ENCODE measurements at regions not wholly inside any gene's neighbourhood (a gene's known extent, or its start where the extent isn't known, plus 50 kb on each side); places are given as distances from the start of the nearest gene placed in this dataset.

DNA sequence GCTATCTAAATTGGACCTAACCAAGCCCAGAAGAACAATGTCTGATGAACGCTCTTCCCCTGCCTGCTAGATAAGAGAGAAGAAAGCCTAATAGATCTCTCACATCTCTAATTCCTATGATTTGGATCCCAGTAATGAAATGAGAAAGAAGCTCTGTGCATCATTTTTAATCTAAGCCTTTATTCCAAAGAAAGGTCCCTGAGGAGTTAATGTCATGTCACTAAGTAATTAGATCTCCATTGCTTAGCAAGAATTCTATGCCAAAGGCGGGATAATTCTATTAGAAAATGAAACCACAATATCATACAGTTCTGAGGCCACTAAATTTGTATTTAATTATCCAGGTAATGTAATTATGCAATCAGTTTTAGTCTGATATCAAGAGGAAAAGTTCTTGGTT is 74.2 kb upstream of the TMEM260 start:
- WGBS, 2 donors (ENCODE audit: low coverage in 1 of 2), result 45 to 63% methylated on average over 2 of the region's 2 CpGs
- ATAC-seq, result no peak
- Histone ChIP-seq H3K36me3 (no peaks in the 10 kb centered on the region), H3K9me3 (no peaks in the 10 kb centered on the region), H3K27me3 (peaks cover 10% of the 10 kb centered on the region), H3K4me3 (no peak overlapping the region), H3K27ac (no peak overlapping the region), H3K4me1 (no peaks in the 10 kb centered on the region)
- TF ChIP-seq EP300 (IDR thresholded peaks at IDR 0.05), result no peak
- no peak for TF ChIP-seq POLR2AphosphoS5 (IDR thresholded peaks at IDR 0.05)
- TF ChIP-seq POLR2A (IDR thresholded peaks at IDR 0.05), result no peak
- no peak for TF ChIP-seq CTCF (IDR thresholded peaks at IDR 0.05)

DNA sequence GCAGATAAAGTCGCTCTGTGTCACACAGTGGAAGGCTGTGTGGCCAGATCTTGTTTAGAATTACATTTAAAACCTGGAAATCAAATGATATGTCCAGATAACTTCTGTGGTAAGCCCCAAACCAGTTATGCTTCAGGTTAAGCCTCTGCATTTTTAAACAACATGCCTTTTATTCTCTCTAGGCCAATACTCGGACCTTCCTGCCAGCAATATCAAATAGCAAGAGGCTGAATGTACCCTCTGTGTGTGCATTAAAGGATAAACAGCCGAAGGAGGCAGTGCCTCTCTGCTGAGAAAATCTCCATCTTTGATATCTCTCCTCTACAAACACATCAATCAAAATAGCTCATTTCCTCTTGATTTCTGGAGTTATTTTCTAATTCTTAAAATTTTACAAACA is 67.1 kb upstream of the TMEM260 start:
- H3K4me1 ChIP-seq, result no peaks in the 10 kb centered on the region
- no peak overlapping the region for H3K4me3 ChIP-seq
- 33 to 48% methylated on average over 1 to 2 of the region's 3 CpGs for WGBS, 2 donors (ENCODE audit: low coverage in 1 of 2)
- peaks cover 6% of the 10 kb centered on the region for H3K27me3 ChIP-seq
- ATAC-seq, result no peak
- no peak for TF ChIP-seq EP300 (IDR thresholded peaks at IDR 0.05)
- no peak for TF ChIP-seq POLR2A (IDR thresholded peaks at IDR 0.05)
- TF ChIP-seq CTCF (IDR thresholded peaks at IDR 0.05), result no peak
- TF ChIP-seq POLR2AphosphoS5 (IDR thresholded peaks at IDR 0.05), result no peak
- no peaks in the 10 kb centered on the region for H3K36me3 ChIP-seq
- no peak overlapping the region for H3K27ac ChIP-seq
- H3K9me3 ChIP-seq, result no peaks in the 10 kb centered on the region

DNA sequence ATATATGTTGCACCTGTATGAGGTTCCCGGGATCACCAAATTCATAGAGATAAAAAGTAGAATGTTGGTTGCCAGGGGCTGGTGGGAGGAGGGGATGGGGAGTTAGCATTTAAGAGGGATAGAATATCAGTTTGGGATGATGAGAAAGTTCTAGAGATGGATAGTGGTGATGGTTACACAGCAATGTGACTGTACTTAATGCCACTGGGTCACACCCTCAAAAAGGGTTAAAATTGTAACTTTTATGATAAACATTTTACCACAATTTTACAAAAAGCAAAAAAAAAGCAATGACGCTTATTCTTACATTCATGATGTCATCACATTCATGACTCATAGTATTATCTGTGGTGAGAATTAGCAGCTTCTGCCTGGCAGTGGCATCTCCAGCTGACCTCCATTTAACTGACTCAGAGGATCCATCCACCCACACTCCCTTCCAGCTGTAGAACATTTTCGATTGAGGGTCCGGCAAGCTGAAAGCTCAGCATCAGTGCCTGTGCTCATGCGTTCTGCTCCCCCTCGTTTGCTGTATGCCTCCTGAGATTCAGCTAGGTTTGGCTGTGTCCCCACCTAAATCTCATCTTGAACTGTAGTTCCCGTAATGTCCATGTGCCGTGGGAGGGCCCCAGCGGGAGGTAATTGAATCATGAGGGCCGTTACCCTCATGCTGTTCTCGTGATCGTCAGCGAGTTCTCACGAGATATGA is 64.8 kb upstream of the TMEM260 start:
- Histone ChIP-seq H3K4me3 (no peak overlapping the region), H3K9me3 (no peaks in the 10 kb centered on the region), H3K36me3 (no peaks in the 10 kb centered on the region), H3K4me1 (no peaks in the 10 kb centered on the region), H3K27me3 (peaks cover 12% of the 10 kb centered on the region), H3K27ac (no peak overlapping the region)
- ATAC-seq, result no peak
- TF ChIP-seq EP300 (IDR thresholded peaks at IDR 0.05) (no peak), POLR2AphosphoS5 (IDR thresholded peaks at IDR 0.05) (no peak)
- WGBS, 2 donors (ENCODE audit: low coverage in 1 of 2), result 70 to 76% methylated on average over 5 to 7 of the region's 14 CpGs

DNA sequence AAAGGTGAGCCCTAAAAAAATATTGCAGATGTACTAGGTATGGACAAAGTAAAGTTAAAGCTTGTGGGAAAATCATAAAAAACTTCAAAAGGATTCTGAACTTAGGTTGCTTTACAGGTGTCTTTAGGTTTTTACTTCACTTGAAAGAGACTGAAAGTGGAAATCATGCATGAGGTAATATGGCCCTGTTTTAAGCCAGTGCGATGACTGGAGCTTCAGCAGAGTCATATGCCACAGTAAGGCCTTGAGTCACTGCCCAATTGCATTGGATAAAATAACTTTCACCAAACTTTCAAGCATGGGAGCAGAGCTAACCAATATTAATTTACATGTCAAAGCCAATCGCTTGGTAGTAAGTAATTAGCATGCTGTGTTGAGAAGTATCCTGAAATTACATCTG is 63.9 kb upstream of the TMEM260 start:
- H3K4me1 ChIP-seq, result no peaks in the 10 kb centered on the region
- H3K36me3 ChIP-seq, result no peaks in the 10 kb centered on the region
- WGBS, 2 donors (ENCODE audit: low coverage in 1 of 2), result 69 to 80% methylated on average over 2 of the region's 2 CpGs
- no peak overlapping the region for H3K4me3 ChIP-seq
- peaks cover 12% of the 10 kb centered on the region for H3K27me3 ChIP-seq
- TF ChIP-seq POLR2A (IDR thresholded peaks at IDR 0.05) (no peak), POLR2AphosphoS5 (IDR thresholded peaks at IDR 0.05) (no peak), CTCF (IDR thresholded peaks at IDR 0.05) (no peak), EP300 (IDR thresholded peaks at IDR 0.05) (no peak)
- no peaks in the 10 kb centered on the region for H3K9me3 ChIP-seq
- ATAC-seq, result no peak
- H3K27ac ChIP-seq, result no peak overlapping the region

DNA sequence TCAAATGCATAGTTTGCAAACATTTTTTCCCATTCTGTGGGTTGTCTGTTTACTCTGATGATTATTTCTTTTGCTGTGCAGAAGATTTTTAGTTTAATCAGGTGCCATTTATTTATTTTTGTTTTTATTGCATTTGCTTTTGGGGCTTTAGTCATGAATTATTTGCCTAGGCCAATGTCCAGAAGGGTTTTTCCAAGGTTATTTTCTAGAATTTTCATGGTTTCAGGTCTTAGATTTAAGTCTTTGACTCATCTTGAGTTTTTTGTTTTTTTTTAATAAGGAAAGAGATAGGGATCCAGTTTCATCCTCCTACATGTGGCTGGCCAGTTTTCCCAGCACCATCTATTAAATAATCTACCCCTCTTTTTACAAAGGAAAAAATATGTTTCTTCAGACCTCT is 57.2 kb upstream of the TMEM260 start:
- Histone ChIP-seq H3K9me3 (no peaks in the 10 kb centered on the region), H3K27me3 (peaks cover 38% of the 10 kb centered on the region), H3K27ac (no peak overlapping the region), H3K4me1 (no peaks in the 10 kb centered on the region), H3K36me3 (no peaks in the 10 kb centered on the region), H3K4me3 (no peak overlapping the region)
- TF ChIP-seq EP300 (IDR thresholded peaks at IDR 0.05) (no peak), POLR2A (IDR thresholded peaks at IDR 0.05) (no peak), CTCF (IDR thresholded peaks at IDR 0.05) (no peak), POLR2AphosphoS5 (IDR thresholded peaks at IDR 0.05) (no peak)
- ATAC-seq, result no peak
